HG02852 (cell line): ENCODE measurements at regions not wholly inside any gene's neighbourhood (a gene's known extent, or its start where the extent isn't known, plus 50 kb on each side); places are given as distances from the start of the nearest gene placed in this dataset.
"Not testable (repeated sequence)": the region's sequence is repeated elsewhere in the genome, so short reads cannot be mapped to it uniquely, and the experiment has no call there.

Experiments
- ATAC-seq: cut with Tn5 transposase; IDR thresholded peaks from one replicate; pipeline ENCODE4 v1.9.1; 2021; ENCODE audit warnings: mild to moderate bottlenecking, moderate library complexity; ENCODE audit not compliant: unreplicated experiment

- ATAC-seq = no peak
Measured at GRCh38 chr20:20797521-20798310, 85.3 kb upstream of the RALGAPA2 start.

- no peak for ATAC-seq
Measured at GRCh38 chr20:20796766-20797440, 84.5 kb upstream of the RALGAPA2 start.

DNA sequence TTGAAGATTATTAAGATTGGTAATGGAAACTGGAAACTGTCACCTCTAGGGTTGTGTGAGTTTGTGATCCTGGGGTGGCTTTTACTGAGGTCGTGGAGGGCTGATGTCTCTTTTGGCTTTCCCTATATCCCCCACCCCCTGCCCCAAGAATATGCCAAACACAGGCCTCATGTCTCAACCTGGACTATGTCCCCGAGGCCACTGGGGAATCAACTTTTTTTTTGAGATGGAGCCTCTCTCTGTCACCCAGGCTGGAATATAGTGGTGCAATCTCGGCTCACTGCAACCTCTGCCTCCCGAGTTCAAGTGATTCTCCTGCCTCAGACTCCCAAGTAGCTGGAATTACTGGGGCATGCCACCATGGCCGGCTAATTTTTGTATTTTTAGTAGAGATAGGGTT, 83.3 kb upstream of the RALGAPA2 start:
- no peak for ATAC-seq

- no peak for ATAC-seq
Measured at GRCh38 chr20:20795119-20795518, 82.7 kb upstream of the RALGAPA2 start.

DNA sequence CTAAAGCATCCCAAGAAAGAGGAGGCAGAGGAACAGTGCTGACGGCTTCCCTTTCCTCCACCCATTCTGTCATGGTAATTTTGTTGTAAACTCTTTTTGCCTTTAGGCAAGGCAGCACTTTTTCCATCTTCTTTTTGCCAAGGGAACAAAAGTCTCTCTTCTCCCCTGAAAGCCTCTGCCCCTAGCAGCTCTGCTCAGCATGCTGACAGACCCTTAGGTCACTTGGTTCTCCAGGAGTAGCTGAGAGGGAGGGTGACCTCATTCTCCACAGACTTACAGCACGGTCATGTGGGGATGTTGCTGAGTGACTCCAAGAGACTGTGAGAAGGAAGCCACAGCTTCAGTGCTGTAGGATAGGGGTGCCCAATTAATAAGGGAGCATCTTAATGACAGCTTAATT, 81.1 kb upstream of the RALGAPA2 start:
- no peak for ATAC-seq

DNA sequence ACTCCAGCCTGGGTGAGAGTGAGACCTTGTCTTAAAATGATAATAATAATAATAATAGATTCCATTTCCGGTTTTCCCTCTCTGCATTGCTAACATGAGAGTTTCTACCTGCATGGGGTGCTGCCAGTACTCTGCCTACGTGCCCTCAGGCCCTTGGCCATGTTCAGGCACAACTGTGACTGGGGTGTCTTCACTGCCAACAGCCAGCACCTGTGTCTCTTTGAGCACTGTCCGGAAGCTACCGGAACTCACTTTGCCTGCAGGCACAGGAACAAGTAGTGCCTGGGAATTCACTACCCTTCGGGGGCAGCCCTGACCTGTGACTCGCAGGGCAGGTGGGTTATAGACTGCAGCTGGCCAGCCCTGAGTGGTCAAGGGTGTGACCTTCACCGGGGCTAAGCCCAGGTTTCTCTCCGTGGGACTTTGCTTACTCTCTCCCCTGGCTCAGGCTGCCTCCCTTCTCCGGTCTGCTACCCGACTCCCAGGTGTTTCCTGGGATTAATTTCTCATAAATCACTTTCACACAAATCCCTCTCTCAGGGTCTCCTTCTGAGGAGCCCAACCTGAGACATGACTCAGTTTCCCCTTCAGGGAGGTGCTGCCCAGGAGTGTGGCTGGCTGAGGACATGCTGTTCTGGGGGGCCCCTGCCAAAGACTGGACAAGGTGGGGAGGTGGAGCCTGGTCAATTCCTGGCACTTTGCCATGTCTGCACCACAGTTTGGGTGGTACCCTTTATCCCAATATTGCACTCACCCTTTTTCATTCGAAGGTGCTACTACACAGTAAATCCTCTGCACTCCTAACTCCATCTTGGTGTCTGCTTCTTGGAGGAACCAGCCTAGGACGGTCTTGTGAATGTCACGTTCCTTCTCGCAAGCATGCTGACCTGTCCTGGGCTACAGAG, 79.5 kb upstream of the RALGAPA2 start:
- no peak for ATAC-seq

GRCh38 chr20:20788308-20788707, 75.9 kb upstream of the RALGAPA2 start:
- ATAC-seq = no peak

DNA sequence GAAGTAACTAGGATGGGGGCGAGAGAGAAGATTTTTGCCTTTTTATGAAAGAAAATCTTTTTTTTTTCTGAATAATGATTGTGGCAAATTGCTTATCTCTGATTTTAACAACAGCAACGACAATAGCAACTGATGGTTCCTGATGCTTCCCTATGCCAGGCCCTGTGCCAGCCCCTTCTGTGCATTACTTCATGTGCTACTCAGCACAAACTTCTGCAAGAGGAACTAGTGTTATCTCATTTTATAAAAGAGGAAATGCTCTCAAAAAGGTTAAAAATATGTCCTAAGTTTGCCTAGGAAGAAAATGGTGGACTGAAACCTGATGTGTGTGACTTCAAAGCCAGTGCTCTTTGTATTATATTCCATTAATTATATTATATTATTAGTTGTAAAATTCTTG, 74.0 kb upstream of the RALGAPA2 start:
- ATAC-seq = no peak

- no peak for ATAC-seq
Measured at GRCh38 chr20:20785226-20785625, 72.8 kb upstream of the RALGAPA2 start.

DNA sequence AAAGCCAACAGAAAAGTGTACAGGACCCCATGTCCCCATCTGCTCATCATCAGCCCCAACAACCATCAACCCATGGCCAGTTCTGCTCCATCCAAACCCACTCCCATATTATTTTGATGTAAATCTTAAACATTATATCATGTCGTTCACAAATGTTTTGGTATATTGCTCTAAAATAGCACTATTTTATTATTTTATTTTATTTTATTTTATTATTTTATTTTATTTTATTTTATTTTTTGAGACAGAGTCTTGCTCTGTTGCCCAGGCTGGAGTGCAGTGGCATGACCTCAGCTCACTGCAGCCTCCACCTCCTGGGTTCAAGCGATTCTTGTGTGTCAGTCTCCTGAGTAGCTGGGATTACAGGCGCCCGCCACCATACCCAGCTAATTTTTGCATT, 72.0 kb upstream of the RALGAPA2 start:
- not testable (repeated sequence) for ATAC-seq

- ATAC-seq = no peak
Measured at GRCh38 chr20:20783450-20783849, 71.0 kb upstream of the RALGAPA2 start.

DNA sequence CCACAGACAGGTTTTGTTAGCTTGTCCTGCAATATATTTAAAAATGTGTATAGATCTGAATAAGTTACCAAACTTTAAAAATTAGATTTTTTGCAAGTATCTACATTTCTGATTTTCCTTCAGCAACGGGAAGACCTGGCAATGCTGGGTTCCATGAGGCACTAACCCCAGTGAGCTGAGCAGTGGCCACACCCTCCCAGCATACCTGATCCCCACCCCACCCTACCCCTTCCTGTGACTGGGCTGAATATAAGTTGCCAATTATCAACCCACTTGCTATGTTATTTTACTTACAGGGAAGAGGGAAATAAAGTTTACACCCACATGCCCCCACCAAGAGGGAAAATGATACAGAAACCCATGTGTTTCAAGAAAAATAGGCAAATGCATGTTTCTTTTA, 70.3 kb upstream of the RALGAPA2 start:
- ATAC-seq = no peak

GRCh38 chr20:20782231-20782630, 69.8 kb upstream of the RALGAPA2 start:
- ATAC-seq = no peak

GRCh38 chr20:20781029-20781428, 68.6 kb upstream of the RALGAPA2 start:
- ATAC-seq = no peak

DNA sequence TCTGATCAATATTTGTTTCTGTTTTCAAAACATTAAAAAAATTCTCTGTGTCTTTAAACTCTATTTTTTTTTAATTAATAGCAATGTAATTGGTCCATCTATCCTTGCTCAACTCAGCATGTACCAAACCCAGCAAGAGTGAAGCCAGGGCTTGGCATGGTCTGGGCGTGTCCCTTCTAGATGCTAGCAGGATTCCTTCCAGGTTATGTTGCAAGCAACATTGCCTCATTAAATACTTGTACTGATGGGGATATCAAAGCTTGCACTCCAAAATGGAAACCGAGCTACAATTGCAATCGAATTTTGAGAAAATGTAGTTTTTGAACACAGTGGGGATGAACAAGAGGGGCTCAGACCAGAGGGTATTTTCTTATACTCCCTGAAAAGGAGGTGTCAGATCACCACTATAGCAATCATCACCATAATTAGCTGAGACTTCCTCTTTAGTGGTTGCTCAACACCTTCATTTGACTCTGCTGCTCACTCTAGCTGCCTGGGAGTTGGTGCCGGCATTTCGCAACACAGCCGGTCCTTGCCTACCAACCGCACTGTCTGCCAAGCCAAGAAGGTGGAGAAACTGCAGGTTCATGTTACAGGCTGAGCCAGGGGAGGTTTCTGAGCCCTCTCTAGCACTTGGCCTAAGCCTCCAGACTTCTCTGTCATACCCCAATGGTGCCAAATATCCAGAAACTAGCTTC, 67.8 kb upstream of the RALGAPA2 start:
- no peak for ATAC-seq

DNA sequence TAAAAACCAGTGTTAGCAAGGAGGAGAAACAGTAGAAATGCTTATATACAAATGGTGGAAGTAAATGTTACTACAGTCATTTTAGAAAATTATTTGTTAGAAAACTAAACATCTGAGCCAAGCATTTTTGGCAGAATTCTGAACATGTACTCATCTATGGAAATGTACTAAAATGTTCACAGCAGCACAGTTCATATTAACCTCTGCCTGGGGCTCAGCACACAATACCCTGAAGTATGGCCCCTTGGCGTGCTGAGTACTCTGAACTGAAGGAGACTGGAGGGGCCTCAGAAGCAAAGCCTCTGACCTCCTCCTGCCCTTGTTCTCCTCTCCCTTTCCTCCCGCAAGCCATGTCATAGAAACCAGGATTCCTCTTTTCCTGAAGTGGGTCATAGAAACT, 66.2 kb upstream of the RALGAPA2 start:
- ATAC-seq = no peak

GRCh38 chr20:20772497-20773085, 60.1 kb upstream of the RALGAPA2 start:
- no peak for ATAC-seq

GRCh38 chr20:20768202-20768815, 55.9 kb upstream of the RALGAPA2 start:
- ATAC-seq = no peak

DNA sequence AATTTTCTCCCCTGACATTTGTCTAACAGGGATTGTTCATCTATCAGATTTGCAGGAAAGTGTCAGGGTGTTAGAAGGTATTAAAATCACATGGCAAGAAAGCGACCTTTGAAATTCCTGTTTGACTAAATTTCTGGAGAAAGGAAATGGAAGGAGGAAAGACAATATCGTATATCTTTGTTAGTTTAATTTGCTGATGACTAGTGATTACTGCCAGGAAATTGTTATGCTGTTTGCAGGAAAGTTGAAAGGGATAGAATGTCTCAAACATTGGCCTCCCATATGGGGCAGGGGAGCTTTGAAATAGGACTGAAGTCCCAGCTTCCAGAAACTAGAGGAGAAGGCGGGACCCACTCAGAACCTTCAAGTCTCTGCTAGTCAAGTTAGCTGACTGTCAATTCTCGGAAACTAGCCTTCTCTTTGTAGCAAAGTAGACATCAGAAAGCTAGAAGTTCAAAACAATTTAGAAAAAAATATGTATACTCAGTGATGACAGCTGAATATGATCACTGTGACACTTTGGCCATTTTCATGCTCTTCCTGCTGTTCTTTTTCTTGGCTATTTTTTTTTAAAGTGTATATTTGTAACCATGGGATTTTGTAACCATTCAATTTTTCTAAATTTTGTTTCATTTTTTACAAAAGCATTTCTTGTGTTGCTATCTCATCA, 53.4 kb upstream of the RALGAPA2 start:
- ATAC-seq = no peak

- ATAC-seq = no peak
Measured at GRCh38 chr20:20763650-20764049, 51.2 kb upstream of the RALGAPA2 start.
